Lung microvascular endothelial cell (primary cell): ENCODE measurements at regions not wholly inside any gene's neighbourhood (a gene's known extent, or its start where the extent isn't known, plus 50 kb on each side); places are given as distances from the start of the nearest gene placed in this dataset.

ENCODE experiments used
- DNase-seq, 2 donors: peaks; one replicate each; pipeline versions ENCODE4 v3.0.0 to v3.0.0-alpha.2; 2010; ENCODE audit warnings: low read depth in 2 of 2

GRCh38 chr2:14557916-14558315 is 74.6 kb upstream of the LRATD1 start:
- no peak for DNase-seq

- no peak for DNase-seq
Measured at GRCh38 chr2:14558335-14558919, 74.1 kb upstream of the LRATD1 start.

GRCh38 chr2:14560716-14561115 is 71.8 kb upstream of the LRATD1 start:
- DNase-seq = no peak

- no peak for DNase-seq
Measured at GRCh38 chr2:14563324-14563723, 69.2 kb upstream of the LRATD1 start.

- DNase-seq = no peak
Measured at GRCh38 chr2:14565666-14566065, 66.9 kb upstream of the LRATD1 start.

GRCh38 chr2:14567561-14567960 is 65.0 kb upstream of the LRATD1 start:
- DNase-seq = no peak

- peak in 1 of 2 donors; percentile 28 for DNase-seq
Measured at GRCh38 chr2:14569294-14569693, 63.2 kb upstream of the LRATD1 start.

- no peak for DNase-seq
Measured at GRCh38 chr2:14572633-14573032, 59.9 kb upstream of the LRATD1 start.

- DNase-seq = no peak
Measured at GRCh38 chr2:14577843-14578242, 54.7 kb upstream of the LRATD1 start.
